Tongue (tissue), 1 donor: ENCODE measurements at regions not wholly inside any gene's neighbourhood (a gene's known extent, or its start where the extent isn't known, plus 50 kb on each side); places are given as distances from the start of the nearest gene placed in this dataset.
"Not testable (repeated sequence)": the region's sequence is repeated elsewhere in the genome, so short reads cannot be mapped to it uniquely, and the experiment has no call there.

Experiments used
- DNase-seq: peaks from one replicate; pipeline ENCODE4 v3.0.0-alpha.2; 2015

- no peak for DNase-seq
Observed at GRCh38 chr2:7146151-7146550, 228.9 kb downstream of the RNF144A start.

DNA sequence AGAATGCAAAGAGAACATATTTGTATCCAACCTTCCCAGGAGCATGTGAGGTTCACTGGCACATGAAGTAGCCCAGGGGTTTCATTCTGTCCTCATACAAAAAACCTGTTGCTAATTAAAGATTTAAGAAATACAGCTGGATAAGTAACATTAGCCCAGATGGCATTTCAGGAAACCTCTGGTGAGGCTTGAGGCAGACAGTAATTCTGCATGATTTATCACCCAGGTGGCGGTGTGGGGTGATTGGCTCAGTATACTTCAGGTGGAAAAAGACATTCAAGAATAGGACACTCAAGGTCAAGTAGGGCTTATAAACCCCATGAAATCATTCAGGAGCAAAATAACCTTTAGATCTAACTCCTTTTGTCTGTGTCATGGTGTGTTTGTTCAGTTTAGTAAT is 237.4 kb downstream of the RNF144A start:
- DNase-seq, result no peak

GRCh38 chr2:7161501-7161900 is 244.3 kb downstream of the RNF144A start:
- no peak for DNase-seq

DNA sequence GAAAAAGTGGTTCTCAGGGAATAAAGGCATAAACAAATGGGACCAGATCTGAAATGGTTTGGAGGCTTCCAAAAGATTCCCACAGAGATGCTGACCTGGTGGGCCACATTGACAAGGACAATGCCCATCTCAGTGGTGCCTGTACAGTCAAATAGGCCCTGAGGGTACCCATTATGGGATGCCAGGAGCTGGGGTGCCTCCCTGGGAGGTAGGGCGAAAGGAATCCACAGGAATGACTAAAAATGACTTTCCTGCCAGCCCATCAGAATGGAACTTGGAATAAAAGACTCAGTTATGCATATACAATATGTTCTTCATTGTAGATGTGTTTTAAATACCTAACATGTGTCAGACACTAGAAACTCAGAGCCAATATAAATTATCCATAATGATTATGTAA is 248.5 kb downstream of the RNF144A start:
- no peak for DNase-seq

DNA sequence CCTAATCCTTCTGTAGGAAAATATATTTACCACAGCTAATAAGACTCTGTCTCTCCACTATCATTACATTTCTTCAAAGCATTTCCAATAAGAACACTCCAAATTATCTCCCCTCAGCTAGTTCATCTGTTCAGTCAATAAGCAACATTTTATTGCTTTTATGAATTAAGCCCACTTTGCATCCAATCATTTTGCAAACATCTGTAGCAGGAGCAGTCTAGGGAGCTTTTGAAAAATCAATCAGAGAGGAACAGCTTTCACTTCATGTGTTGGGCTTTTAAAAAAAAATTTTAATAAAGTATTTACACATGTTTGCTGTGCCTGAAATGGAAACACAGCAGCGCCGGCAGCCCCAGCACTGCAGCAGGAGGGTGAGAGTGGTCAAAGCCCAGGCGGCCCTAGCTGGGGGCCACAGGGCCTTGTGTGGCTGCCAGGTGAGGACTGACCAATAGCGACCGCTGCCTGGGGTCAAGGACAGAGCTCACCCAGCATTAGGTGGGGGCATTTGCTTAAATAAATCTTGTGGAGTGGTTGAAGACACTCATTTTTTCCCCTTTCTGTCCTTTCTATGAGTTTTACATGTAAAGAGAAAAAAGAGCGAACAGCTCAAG is 250.7 kb downstream of the RNF144A start:
- DNase-seq, result no peak

DNA sequence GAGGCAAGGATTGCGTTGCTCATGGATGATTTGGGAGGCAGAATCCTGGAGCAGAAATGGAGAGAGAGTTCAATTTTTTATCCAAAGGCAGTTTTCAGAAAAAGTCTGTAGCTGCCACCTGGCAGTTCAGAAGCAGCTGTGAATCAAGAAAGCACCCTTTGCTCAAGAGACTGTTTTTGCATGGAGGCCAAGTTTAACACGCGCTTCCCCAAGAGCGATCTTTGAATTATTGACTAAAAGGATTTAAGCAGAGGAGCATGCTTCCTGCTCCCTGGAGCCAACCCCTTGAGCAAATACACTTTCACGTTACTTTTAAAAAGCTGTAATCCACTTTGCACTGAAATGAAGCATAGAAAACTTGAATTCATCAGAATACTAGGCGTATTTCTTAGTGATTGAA is 252.4 kb downstream of the RNF144A start:
- DNase-seq, result peak; percentile 51

- not testable (repeated sequence) for DNase-seq
Observed at GRCh38 chr2:7178996-7179395, 261.8 kb downstream of the RNF144A start.

DNA sequence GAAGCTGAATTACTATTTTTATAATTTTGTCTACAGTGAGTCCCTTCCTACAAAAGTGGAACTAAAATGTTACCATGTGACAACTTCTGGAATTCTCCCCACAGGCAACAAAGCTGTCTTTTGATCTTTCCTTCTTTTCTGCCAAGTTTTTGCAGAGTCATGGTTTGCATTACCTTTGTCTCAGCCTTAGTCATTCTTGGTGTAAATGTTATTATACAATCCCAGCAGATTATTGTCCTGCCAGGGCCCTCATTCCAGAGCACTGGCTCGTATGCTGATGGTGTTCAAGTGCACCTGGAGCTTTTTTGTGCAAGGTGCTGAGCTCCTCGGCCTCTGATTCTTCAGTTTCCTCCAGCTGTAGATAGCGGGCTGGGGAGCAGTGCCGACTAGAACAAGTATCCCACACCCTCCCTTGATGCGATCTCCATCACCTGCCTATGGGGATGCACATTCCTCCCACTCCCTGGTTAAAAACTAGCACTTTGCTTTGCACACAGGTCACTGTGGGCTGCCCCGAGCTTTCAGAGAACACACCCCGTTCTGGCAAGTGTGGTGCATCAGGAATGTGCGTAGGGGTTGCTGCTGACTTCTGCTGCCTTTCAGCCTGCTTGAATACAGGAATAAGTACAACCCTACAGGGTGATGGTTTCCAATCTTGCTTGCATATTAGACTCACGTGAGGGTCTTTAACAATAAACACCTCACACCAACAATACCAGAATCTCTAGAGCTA is 263.6 kb downstream of the RNF144A start:
- DNase-seq, result peak; percentile 61

GRCh38 chr2:7182525-7182924 is 265.3 kb downstream of the RNF144A start:
- no peak for DNase-seq

DNA sequence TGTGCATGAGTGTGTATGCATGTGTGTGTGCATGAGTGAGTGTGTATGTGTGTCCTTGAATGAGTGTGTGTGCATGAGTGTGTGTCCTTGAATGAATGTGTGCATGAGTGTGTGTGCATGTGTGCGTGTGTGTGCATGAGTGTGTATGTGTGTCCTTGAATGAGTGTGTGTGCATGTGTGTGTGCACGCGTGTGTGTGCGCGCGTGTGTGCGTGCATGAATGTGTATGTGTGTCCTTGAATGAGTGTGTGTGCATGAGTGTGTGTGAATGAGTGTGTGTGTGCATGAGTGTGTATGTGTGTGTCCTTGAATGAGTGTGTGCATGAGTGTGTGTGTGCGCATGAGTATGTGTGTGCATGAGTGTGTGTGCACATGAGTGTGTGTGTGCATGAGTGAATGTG is 271.9 kb downstream of the RNF144A start:
- no peak for DNase-seq

DNA sequence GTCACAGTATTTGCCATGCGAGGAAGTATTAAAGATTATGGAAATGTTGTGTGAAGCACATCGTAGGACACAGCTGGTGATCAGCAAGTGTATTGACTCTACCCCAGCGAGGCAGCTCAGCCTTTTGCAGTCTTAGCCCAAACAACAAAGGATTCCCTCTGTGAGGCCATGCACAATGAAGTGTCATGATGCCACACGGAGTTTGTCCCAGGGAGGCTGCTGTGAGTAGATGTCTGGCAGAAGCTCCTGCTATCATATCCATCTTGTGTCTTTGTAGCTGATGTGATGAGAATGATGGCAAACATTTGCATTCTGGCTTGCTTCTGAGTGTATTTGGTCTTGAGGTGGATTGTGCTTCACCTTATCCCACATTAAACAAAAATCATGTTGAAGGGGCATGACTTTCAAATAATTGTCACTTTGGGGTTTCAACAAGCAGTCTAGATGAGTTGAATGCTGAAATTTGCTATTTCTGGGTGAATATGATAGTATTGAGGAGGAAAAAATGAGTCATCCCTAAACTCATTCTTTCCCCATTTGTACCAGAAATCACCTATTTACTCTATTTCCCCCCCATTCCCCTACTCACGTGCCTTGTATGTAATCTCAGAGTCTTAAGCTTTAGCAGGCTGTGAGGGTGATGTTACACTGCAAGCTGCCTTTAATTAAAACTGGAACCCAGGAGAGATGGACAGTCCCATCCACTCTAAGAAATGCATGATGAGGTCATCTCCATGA is 273.5 kb downstream of the RNF144A start:
- no peak for DNase-seq

DNA sequence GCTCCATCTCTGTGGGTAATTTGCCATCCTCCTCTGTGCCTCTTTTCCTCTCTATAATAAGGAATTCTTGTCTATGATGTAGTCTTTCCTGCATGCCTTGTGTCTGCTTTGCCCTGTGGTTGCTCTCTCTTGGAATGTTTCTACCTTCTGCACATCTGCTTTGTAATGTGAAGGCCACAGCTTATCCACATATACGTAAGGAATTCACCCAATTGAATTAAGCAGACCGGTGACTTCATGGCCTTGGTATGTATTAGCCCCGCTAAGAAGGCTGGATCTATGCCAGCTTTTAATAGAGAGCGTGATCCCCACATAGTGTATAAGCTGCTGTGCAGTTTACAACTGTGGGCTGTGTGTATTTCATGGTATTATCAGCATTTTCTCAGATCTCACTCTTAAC is 274.7 kb downstream of the RNF144A start:
- peak; percentile 77 for DNase-seq

- DNase-seq, result no peak
Observed at GRCh38 chr2:7193457-7193856, 276.2 kb downstream of the RNF144A start.

- no peak for DNase-seq
Observed at GRCh38 chr2:7194950-7195349, 277.7 kb downstream of the RNF144A start.

DNA sequence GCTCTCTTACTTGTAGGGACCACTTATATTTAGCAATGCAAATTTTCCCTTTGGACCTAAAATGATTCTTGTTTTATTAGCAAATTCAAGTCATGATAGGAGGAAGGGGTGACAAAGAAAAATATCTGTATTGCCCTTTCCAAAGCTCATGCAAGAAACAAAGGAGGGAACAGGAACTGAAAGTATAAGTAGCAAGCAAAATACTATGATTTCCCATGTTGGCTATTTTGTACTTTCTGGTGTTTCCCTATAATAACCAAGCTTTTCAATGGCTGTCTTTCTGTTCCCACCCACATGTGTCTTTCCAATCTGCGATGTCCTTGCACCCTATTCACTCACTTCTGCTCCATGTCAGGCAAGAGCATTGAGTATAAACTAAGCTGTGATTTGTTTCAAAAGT is 279.7 kb downstream of the RNF144A start:
- DNase-seq, result no peak

- DNase-seq, result no peak
Observed at GRCh38 chr2:7201851-7202250, 284.6 kb downstream of the RNF144A start.

- peak; percentile 87 for DNase-seq
Observed at GRCh38 chr2:7203056-7203467, 285.9 kb downstream of the RNF144A start.

DNA sequence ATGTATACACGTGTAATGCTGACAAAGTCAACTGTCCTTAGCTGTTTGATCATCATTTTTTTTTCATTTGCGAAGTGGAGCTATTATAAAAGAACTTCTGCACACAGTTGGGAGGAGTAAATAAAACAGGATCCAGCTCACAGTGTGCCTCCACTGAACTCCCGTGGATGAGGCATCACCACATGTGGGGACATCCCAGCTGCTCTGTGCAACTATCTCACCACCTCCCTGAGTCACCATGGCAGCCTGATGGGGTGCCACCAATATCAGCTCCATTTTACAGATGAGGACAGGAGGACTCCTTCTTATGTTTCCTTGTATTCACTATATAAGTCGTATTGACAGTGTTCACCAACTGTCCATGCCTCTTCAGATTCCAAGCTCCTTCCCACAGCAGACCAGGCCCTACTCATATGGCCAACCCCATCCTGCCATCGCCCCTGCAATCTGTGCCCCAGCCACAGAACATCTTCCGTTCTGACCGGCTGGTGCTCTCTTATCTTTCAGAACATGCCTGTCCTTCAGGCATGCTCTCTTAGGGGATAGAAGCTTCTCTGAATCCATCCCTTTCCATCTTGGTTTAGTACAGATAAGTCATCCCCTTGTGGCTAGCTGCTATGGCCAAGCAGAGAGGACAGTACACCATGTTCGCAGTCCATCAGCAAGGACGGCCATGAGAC is 288.1 kb downstream of the RNF144A start:
- DNase-seq, result no peak

GRCh38 chr2:7206111-7206810 is 289.0 kb downstream of the RNF144A start:
- no peak for DNase-seq

GRCh38 chr2:7207631-7208030 is 290.4 kb downstream of the RNF144A start:
- DNase-seq, result no peak

DNA sequence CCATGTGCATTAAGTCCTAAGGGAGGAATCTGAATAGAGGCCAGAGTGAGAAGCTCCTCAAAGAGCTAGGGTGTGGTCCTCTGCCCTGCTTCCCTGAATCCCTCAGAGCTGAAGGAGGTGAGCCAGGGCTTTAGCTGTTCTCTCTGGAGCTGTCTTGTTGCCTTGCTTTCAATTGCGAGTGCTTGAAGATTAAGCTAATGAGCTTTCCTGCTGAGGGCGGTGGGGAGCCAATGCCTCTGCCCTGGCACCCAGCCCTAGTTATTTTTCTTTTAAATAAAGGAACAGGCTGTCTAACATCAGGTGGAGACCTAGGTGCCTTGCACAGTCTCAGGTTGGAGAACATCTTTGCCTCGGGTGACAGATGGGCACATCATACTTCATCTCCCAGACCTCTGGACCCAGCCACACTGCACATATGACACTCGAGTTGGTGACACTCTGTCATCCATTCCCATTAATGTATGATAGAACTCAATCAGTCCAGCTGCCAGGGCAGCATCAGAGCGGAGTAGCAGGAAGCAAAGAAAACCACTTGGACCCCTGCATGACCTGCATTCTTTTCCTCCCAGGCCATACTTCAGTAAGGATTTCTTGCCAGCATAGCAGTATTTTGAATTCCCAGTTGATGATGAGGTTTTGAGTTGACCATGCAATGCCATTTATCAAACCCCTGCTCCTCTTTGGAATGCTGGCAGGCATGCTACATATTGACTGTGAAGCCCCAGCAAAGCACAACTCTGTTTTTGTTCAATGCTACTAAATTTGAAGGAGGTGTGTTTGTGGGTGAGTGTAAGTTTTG is 292.7 kb downstream of the RNF144A start:
- DNase-seq, result no peak
